Kidney epithelial cell (primary cell): ENCODE measurements at regions not wholly inside any gene's neighbourhood (a gene's known extent, or its start where the extent isn't known, plus 50 kb on each side); places are given as distances from the start of the nearest gene placed in this dataset.

Experiments used
- DNase-seq: peaks from one replicate; pipeline ENCODE4 v3.0.0-alpha.2; 2010; ENCODE audit warnings: low read depth
- H3K27me3 ChIP-seq: 2 replicates; pipeline ENCODE4 v1.6.0; 2011; ENCODE audit warnings: low read length; ENCODE audit not compliant: control insufficient read depth, insufficient read depth
- H3K36me3 ChIP-seq: 2 replicates; pipeline ENCODE4 v1.5.1; 2011; ENCODE audit warnings: low read length; ENCODE audit not compliant: control insufficient read depth, insufficient read depth
- H3K4me3 ChIP-seq: 2 replicates; pipeline ENCODE4 v1.5.1; 2011; ENCODE audit warnings: low read depth, mild to moderate bottlenecking, control low read depth, low read length
- TF ChIP-seq, protein P1 (sequence below): IDR thresholded peaks from 2 replicates; pipeline ENCODE4 v1.5.1; 2011; ENCODE audit warnings: mild to moderate bottlenecking, moderate library complexity, low read length, control low read depth, inconsistent platforms; ENCODE audit not compliant: insufficient read depth, poor library complexity, severe bottlenecking

DNA sequence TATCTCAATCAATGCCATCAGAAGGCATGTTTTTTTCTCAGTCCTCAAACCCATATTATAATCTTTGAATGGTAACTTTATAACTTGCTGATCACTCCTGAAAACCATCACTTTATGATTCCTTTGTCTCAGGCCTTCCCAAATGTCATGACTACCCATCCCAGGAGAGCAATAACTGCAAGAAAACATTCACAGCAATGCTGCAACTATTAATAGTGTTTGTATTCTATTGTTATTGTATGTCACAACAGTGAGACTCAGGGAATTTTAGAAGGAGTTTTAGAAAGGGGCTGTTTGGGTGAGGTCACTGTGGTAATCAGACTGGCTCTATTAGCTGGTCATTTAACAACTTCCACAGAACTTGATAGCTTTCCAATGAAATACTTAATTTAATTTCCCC, 301.4 kb upstream of the TBX18 start:
- H3K36me3 ChIP-seq, result no peaks in the 10 kb centered on the region
- no peak overlapping the region for H3K4me3 ChIP-seq
- no peaks in the 10 kb centered on the region for H3K27me3 ChIP-seq
- DNase-seq, result no peak
- TF ChIP-seq, protein P1, sequence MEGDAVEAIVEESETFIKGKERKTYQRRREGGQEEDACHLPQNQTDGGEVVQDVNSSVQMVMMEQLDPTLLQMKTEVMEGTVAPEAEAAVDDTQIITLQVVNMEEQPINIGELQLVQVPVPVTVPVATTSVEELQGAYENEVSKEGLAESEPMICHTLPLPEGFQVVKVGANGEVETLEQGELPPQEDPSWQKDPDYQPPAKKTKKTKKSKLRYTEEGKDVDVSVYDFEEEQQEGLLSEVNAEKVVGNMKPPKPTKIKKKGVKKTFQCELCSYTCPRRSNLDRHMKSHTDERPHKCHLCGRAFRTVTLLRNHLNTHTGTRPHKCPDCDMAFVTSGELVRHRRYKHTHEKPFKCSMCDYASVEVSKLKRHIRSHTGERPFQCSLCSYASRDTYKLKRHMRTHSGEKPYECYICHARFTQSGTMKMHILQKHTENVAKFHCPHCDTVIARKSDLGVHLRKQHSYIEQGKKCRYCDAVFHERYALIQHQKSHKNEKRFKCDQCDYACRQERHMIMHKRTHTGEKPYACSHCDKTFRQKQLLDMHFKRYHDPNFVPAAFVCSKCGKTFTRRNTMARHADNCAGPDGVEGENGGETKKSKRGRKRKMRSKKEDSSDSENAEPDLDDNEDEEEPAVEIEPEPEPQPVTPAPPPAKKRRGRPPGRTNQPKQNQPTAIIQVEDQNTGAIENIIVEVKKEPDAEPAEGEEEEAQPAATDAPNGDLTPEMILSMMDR, result no peak

DNA sequence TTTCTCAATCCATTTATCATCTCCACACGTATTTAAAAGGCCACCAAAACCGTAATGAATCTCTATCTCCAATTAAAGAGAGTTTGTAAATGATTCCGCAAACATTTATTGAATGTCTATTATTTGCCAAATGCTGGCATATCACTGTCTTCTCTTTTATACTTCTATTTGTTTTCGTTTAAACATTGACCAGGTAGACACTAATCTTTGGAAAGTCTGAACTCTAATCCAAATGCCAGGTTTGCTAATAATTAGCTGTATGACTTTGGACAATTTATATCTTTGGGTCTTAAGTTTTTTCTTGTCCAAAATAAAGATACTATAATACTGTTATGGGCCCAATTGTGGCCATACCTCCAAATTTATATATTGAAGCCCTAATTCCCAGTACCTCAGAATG, 299.2 kb upstream of the TBX18 start:
- Histone ChIP-seq H3K4me3 (no peak overlapping the region), H3K36me3 (no peaks in the 10 kb centered on the region), H3K27me3 (no peaks in the 10 kb centered on the region)
- TF ChIP-seq, protein P1, result no peak
- DNase-seq, result no peak

DNA sequence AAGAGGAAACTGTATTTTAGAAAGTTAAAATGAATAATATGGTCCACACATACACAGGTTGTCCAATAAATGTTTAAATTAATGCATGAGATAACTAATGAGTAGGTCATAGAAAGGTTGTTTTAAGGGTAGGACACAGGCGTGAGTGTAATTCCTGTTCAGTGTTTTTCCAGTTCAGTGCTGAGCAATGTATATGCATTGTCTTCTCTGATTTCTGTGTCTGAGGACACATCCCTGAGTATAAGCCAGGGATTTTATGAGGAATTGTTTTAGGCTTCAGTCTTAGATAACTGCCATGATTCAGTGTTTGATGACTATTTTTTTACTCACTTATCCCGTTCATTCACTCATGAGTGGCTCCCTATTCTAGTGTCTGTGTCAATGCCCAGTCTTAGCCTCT, 298.5 kb upstream of the TBX18 start:
- no peaks in the 10 kb centered on the region for H3K27me3 ChIP-seq
- H3K4me3 ChIP-seq, result no peak overlapping the region
- H3K36me3 ChIP-seq, result no peaks in the 10 kb centered on the region
- TF ChIP-seq, protein P1, result no peak
- no peak for DNase-seq

DNA sequence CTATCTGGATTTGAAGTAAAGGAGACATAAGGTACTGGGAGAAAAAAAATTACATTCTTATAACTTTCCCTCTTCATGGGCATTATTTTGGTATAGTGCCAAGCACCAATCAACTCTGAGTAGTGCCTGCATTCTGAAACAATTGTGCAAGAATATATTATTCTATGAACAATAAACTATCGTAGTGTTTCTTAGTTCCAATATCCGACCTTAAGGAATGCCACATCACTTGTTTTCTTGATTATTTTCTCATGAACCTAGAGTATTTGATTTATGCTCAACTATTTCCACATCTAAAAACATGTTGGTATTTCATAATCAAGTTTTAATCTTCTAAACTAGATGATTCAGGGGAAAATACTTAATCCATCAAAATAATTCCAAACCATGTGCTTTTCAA, 294.4 kb upstream of the TBX18 start:
- Histone ChIP-seq H3K4me3 (no peak overlapping the region), H3K27me3 (no peaks in the 10 kb centered on the region), H3K36me3 (no peaks in the 10 kb centered on the region)
- TF ChIP-seq, protein P1, result no peak
- no peak for DNase-seq

DNA sequence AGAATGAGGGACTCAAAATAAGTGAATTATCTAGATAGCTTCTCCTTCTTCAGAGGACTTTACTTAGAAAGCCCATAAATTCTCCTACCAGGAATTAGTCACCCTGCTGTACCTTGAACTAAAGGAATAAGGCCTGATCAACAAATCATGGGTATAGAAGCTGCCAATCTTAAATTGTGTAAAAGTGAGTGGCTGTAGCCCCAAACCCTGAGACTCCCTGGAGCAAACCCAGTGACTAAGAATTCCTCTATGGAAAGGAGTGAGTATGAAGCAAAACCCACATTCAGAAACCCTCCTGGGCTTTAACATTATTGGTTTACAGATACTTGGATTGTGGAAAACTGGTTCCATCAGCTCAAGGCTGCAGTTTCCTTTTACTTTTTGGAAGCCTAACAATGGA, 285.8 kb upstream of the TBX18 start:
- H3K36me3 ChIP-seq, result no peaks in the 10 kb centered on the region
- no peak overlapping the region for H3K4me3 ChIP-seq
- TF ChIP-seq, protein P1, result no peak
- H3K27me3 ChIP-seq, result no peaks in the 10 kb centered on the region
- no peak for DNase-seq

DNA sequence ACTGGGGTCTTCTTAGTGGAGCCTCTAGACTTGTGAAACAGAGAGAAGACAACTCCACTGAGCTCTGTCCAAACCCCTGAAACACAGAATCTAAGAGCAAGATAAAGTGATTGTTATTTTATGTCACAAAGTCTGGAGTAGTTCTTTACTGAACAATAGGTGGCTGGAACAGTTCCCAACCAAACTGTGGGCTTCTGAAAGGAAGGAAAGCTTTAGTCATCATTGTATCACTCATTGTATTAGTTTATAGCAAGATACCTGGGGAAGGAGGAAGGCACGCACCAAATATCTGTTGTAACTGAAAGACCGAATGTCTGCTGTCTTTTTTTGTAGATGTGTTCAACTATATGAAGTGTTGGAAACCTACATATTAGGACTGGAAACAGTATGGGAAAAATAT, 284.9 kb upstream of the TBX18 start:
- no peak overlapping the region for H3K4me3 ChIP-seq
- no peaks in the 10 kb centered on the region for H3K27me3 ChIP-seq

More for the DNA sequence above, 284.9 kb upstream of the TBX18 start:
- TF ChIP-seq, protein P1, result no peak
- no peaks in the 10 kb centered on the region for H3K36me3 ChIP-seq
- DNase-seq, result no peak
